ENCODE measurements at regions not wholly inside any gene's neighbourhood (a gene's known extent, or its start where the extent isn't known, plus 50 kb on each side); places are given as distances from the start of the nearest gene placed in this dataset.
"Not testable (repeated sequence)": the region's sequence is repeated elsewhere in the genome, so short reads cannot be mapped to it uniquely, and the experiment has no call there.

GRCh38 chrX:40863260-40863659 lies 127.9 kb upstream of the MED14 start:
- CTCF ChIA-PET, result interaction anchor here (0.6 kb wide), 1 partner anchor 289 kb away, joined by 5 read pairs; no protein-coding TSS in a partner anchor
- H3K9me3 ChIP-seq (ENCODE audit: control insufficient read depth, insufficient read depth, low read depth, low read length); POLR2A ChIA-PET; H3K4me3 ChIP-seq (ENCODE audit: low read depth, low read length); H3K27ac ChIP-seq (ENCODE audit: extremely low read depth, low read depth, low read length); H3K4me1 ChIP-seq (ENCODE audit: control insufficient read depth, insufficient read depth, low read length); H3K36me3 ChIP-seq (ENCODE audit: control insufficient read depth in 2 of 2, insufficient read depth in 1 of 2, low read length in 2 of 2): not testable (repeated sequence)
- TF ChIP-seq WT1 (tag by site-specific recombination; IDR thresholded peaks at IDR 0.05), result peak; percentile 76

DNA sequence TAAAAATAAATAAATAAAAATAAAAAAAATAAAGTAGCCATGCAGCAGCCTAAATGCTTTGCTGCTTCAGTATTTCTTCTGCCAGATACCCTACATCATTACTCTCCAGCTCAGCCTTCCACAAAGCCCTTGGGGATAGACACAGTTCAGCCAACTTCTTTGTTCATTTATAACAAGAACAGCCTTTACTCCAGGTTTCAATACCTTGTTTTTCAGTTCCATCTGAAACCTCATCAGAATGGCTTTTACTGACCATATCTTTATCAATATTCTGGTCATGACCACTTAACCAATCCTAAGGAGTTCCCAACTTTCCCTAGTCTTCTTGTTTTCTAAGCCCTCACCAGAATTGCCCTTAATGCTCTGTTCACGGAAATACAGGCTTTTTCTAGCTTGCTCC lies 128.3 kb upstream of the MED14 start:
- H3K9me3 ChIP-seq (ENCODE audit: control insufficient read depth, insufficient read depth, low read depth, low read length), result no peaks in the 10 kb centered on the region
- ChIA-PET POLR2A (no interaction called here), CTCF (interaction anchor here (0.6 kb wide), 1 partner anchor 290 kb away, joined by 5 read pairs; no protein-coding TSS in a partner anchor)
- peaks cover 4% of the 10 kb centered on the region; the same call in 1 of the 2 replicates for H3K4me1 ChIP-seq (ENCODE audit: control insufficient read depth, insufficient read depth, low read length)
- no peak overlapping the region for H3K4me3 ChIP-seq (ENCODE audit: low read depth, low read length)
- H3K27ac ChIP-seq (ENCODE audit: extremely low read depth, low read depth, low read length), result no peak overlapping the region
- TF ChIP-seq ZNF791 (tag by site-specific recombination; IDR thresholded peaks at IDR 0.05), result no peak
- TF ChIP-seq ZNF202 (tag by site-specific recombination; IDR thresholded peaks at IDR 0.05; ENCODE audit: borderline replicate concordance), result no peak
- no peak for TF ChIP-seq ZNF24 (tag by site-specific recombination; IDR thresholded peaks at IDR 0.05)
- TF ChIP-seq ZBTB21 (tag by site-specific recombination; IDR thresholded peaks at IDR 0.05), result no peak
- no peak for TF ChIP-seq GLI2 (tag by site-specific recombination; IDR thresholded peaks at IDR 0.05; ENCODE audit: borderline replicate concordance, low read depth)
- no peaks in the 10 kb centered on the region for H3K36me3 ChIP-seq (ENCODE audit: control insufficient read depth in 2 of 2, insufficient read depth in 1 of 2, low read length in 2 of 2)

DNA sequence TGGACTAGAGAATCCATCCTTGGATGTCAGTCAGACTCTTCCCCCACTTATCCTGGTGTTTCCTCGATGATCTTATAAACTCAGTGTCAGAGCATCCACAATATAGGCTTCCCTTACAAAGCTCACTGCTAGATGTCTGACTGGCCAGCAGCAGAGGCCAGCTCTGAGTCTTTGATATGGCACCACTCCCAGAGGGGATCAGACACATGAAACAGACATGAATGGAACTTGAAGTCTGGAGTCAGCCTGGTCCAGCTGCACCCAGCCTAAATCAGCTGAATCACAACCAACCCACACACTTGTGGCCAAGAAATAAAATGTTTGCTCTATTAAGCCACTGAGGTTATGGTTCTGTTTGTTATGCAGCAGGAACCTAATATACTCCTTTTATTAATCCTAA lies 129.6 kb upstream of the MED14 start:
- H3K27ac ChIP-seq (ENCODE audit: extremely low read depth, low read depth, low read length), result no peak overlapping the region
- ChIA-PET POLR2A (interaction anchor here (0.6 kb wide), 1 partner anchor 401 kb away, joined by 4 read pairs; no protein-coding TSS in a partner anchor), CTCF (interaction anchor here (0.6 to 1.0 kb wide), 3 partner anchors 13 to 408 kb away, joined by 3 to 4 read pairs (median 3); no protein-coding TSS in a partner anchor)
- H3K4me3 ChIP-seq (ENCODE audit: low read depth, low read length), result no peak overlapping the region
- no peaks in the 10 kb centered on the region for H3K9me3 ChIP-seq (ENCODE audit: control insufficient read depth, insufficient read depth, low read depth, low read length)
- H3K36me3 ChIP-seq (ENCODE audit: control insufficient read depth in 2 of 2, insufficient read depth in 1 of 2, low read length in 2 of 2), result no peaks in the 10 kb centered on the region
- H3K4me1 ChIP-seq (ENCODE audit: control insufficient read depth, insufficient read depth, low read length), result peaks cover 4% of the 10 kb centered on the region; the same call in 1 of the 2 replicates
- TF ChIP-seq, protein P1, sequence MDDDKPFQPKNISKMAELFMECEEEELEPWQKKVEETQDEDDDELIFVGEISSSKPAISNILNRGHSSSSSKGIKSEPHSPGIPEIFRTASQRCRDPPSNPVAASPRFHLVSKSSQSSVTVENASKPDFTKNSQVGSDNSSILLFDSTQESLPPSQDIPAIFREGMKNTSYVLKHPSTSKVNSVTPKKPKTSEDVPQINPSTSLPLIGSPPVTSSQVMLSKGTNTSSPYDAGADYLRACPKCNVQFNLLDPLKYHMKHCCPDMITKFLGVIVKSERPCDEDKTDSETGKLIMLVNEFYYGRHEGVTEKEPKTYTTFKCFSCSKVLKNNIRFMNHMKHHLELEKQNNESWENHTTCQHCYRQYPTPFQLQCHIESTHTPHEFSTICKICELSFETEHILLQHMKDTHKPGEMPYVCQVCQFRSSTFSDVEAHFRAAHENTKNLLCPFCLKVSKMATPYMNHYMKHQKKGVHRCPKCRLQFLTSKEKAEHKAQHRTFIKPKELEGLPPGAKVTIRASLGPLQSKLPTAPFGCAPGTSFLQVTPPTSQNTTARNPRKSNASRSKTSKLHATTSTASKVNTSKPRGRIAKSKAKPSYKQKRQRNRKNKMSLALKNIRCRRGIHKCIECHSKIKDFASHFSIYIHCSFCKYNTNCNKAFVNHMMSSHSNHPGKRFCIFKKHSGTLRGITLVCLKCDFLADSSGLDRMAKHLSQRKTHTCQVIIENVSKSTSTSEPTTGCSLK (tag by site-specific recombination; IDR thresholded peaks at IDR 0.05), result no peak
- TF ChIP-seq ZNF350 (tag by site-specific recombination; IDR thresholded peaks at IDR 0.05) (no peak), BCL11B (tag by site-specific recombination; IDR thresholded peaks at IDR 0.05; ENCODE audit: low read depth) (no peak), ZNF521 (tag by site-specific recombination; IDR thresholded peaks at IDR 0.05) (no peak), ZNF121 (tag by site-specific recombination; IDR thresholded peaks at IDR 0.05) (no peak), ZNF169 (tag by site-specific recombination; IDR thresholded peaks at IDR 0.05) (no peak), ZNF843 (tag by site-specific recombination; IDR thresholded peaks at IDR 0.05) (no peak), ZNF416 (tag by site-specific recombination; IDR thresholded peaks at IDR 0.05) (no peak), ZNF114 (tag by site-specific recombination; IDR thresholded peaks at IDR 0.05) (no peak), WT1 (tag by site-specific recombination; IDR thresholded peaks at IDR 0.05) (no peak), ZSCAN23 (tag by site-specific recombination; IDR thresholded peaks at IDR 0.05) (no peak), ZSCAN16 (tag by site-specific recombination; IDR thresholded peaks at IDR 0.05) (no peak), ZFHX2 (tag by site-specific recombination; conservative IDR thresholded peaks at IDR 0.05) (no peak), SCRT1 (tag by site-specific recombination; IDR thresholded peaks at IDR 0.05; ENCODE audit: borderline replicate concordance) (no peak), ZNF621 (tag by site-specific recombination; IDR thresholded peaks at IDR 0.05) (no peak), ZNF530 (tag by site-specific recombination; IDR thresholded peaks at IDR 0.05; ENCODE audit: low read depth) (no peak), ZNF266 (tag by site-specific recombination; IDR thresholded peaks at IDR 0.05; ENCODE audit: low read depth) (no peak), ZNF184 (tag by site-specific recombination; IDR thresholded peaks at IDR 0.05) (no peak)
- TF ChIP-seq, protein P2, sequence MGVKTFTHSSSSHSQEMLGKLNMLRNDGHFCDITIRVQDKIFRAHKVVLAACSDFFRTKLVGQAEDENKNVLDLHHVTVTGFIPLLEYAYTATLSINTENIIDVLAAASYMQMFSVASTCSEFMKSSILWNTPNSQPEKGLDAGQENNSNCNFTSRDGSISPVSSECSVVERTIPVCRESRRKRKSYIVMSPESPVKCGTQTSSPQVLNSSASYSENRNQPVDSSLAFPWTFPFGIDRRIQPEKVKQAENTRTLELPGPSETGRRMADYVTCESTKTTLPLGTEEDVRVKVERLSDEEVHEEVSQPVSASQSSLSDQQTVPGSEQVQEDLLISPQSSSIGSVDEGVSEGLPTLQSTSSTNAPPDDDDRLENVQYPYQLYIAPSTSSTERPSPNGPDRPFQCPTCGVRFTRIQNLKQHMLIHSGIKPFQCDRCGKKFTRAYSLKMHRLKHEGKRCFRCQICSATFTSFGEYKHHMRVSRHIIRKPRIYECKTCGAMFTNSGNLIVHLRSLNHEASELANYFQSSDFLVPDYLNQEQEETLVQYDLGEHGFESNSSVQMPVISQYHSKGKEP (tag by site-specific recombination; IDR thresholded peaks at IDR 0.05), result no peak

All from HEK293 (cell line).